Endothelial cell of umbilical vein (primary cell): ENCODE measurements at regions not wholly inside any gene's neighbourhood (a gene's known extent, or its start where the extent isn't known, plus 50 kb on each side); places are given as distances from the start of the nearest gene placed in this dataset.
A peak's percentile ranks its signal among the peaks of the same experiment; 100 is the strongest.

Source experiments
- BruUV-seq: library from RNA; stranded (reverse); fragments of 400-500 nt; replicated peaks from 2 replicates; lab custom pipeline; 2021; lab: Mats Ljungman, UMichigan
- CTCF ChIA-PET: fragments of 300-600, 350-600 bp; sonication (Branson Sonifier 250); formaldehyde crosslinking; loops from one replicate; lab custom pipeline; 2021; ENCODE audit warnings: antibody characterized with exemption, inconsistent platforms; lab: Charles Lee
- POLR2A ChIA-PET: fragments of 300-600, 350-600 bp; sonication (Branson Sonifier 250); formaldehyde crosslinking; loops from one replicate; lab custom pipeline; 2021; ENCODE audit warnings: antibody characterized with exemption, inconsistent platforms; lab: Charles Lee
- DNase-seq: peaks from one replicate; pipeline ENCODE4 v3.0.0-alpha.2; 2011; ENCODE audit warnings: low read depth, low spot score
- FAIRE-seq: peaks from 2 replicates; lab custom pipeline; 2011; peaks lifted over from hg19 to GRCh38; lab: Jason Lieb, UNC
- H2AFZ ChIP-seq: 2 replicates; pipeline ENCODE4 v1.6.0; 2012; ENCODE audit warnings: low read depth, low read length, control low read depth, inconsistent platforms
- H3K27ac ChIP-seq: 2 replicates; pipeline ENCODE4 v1.5.1; 2011; ENCODE audit warnings: low read depth, mild to moderate bottlenecking, control low read depth, low read length, moderate library complexity; ENCODE audit not compliant: insufficient read depth
- H3K27me3 ChIP-seq, 2 experiments: 2 replicates each; pipeline versions ENCODE4 v1.6.0 to v1.6.1; 2011; ENCODE audit warnings: low read length in 2 of 2, mixed read lengths in 1 of 2; ENCODE audit not compliant: control insufficient read depth in 2 of 2, insufficient read depth in 2 of 2
- H3K36me3 ChIP-seq, 2 experiments: 2 replicates in 1 of 2; 3 replicates in 1 of 2; pipeline ENCODE4 v1.5.1; 2011; ENCODE audit warnings: low read length in 2 of 2, mild to moderate bottlenecking in 1 of 2, moderate library complexity in 1 of 2; ENCODE audit not compliant: control insufficient read depth in 2 of 2, insufficient read depth in 2 of 2; ENCODE audit errors: extremely low read depth in 1 of 2
- H3K4me1 ChIP-seq: 3 replicates; pipeline ENCODE4 v1.5.1; 2011; ENCODE audit warnings: mild to moderate bottlenecking, low read length; ENCODE audit not compliant: control insufficient read depth, insufficient read depth; ENCODE audit errors: extremely low read depth
- H3K4me2 ChIP-seq: 2 replicates; pipeline ENCODE4 v1.6.1; 2011; ENCODE audit warnings: low read length, control low read depth, mixed read lengths; ENCODE audit not compliant: insufficient read depth
- H3K4me3 ChIP-seq, 3 experiments: fragments of 200-600 bp in 1 of 3; sonication (generic), shearing (Covaris generic) in 1 of 3; replicated peaks in 1 of 3; 2 replicates each; pipeline ENCODE4 v1.5.1; 2011 to 2016; ENCODE audit warnings: control low read depth in 3 of 3, low read length in 3 of 3, mild to moderate bottlenecking in 2 of 3, inconsistent platforms in 1 of 3, low read depth in 1 of 3, moderate library complexity in 1 of 3; ENCODE audit not compliant: insufficient read depth in 1 of 3
- H3K79me2 ChIP-seq: 2 replicates; pipeline ENCODE4 v1.6.0; 2012; ENCODE audit warnings: low read length, inconsistent platforms; ENCODE audit not compliant: control insufficient read depth, insufficient read depth
- H3K9ac ChIP-seq: replicated peaks from 2 replicates; pipeline ENCODE3; 2011; ENCODE audit warnings: low read length, control low read depth; ENCODE audit not compliant: insufficient read depth; ENCODE audit errors: extremely low read depth
- H3K9me1 ChIP-seq: replicated peaks from 3 replicates; pipeline ENCODE4 v1.6.0; 2011; ENCODE audit warnings: mild to moderate bottlenecking, low read length; ENCODE audit not compliant: control insufficient read depth, insufficient read depth; ENCODE audit errors: extremely low read depth
- H3K9me3 ChIP-seq: replicated peaks from 2 replicates; pipeline ENCODE4 v1.5.1; 2012; ENCODE audit warnings: low read length, inconsistent platforms; ENCODE audit not compliant: control insufficient read depth, insufficient read depth
- H4K20me1 ChIP-seq: replicated peaks from 2 replicates; pipeline ENCODE3; 2011; ENCODE audit warnings: mild to moderate bottlenecking, low read length; ENCODE audit not compliant: control insufficient read depth, insufficient read depth; ENCODE audit errors: extremely low read depth
- CTCF ChIP-seq, 2 donors: IDR thresholded peaks; 1 replicate in 1 of 2; 2 replicates in 1 of 2; pipeline ENCODE4 v1.5.1; 2011; ENCODE audit warnings: low read length in 2 of 2, mild to moderate bottlenecking in 2 of 2, moderate library complexity in 2 of 2, control low read depth in 1 of 2, inconsistent platforms in 1 of 2, low read depth in 1 of 2; ENCODE audit not compliant: insufficient read depth in 1 of 2; ENCODE audit errors: extremely low read depth in 1 of 2
- EZH2 ChIP-seq: IDR thresholded peaks from 2 replicates; pipeline ENCODE4 v1.6.1; 2012; ENCODE audit warnings: borderline replicate concordance, low read depth, mild to moderate bottlenecking, moderate library complexity, low read length, inconsistent platforms; ENCODE audit not compliant: severe bottlenecking
- FOS ChIP-seq: IDR thresholded peaks from 2 replicates; pipeline ENCODE4 v1.6.1; 2011; ENCODE audit warnings: mild to moderate bottlenecking, low read length, moderate library complexity, borderline replicate concordance; ENCODE audit not compliant: insufficient read depth
- GATA2 ChIP-seq: IDR thresholded peaks from 2 replicates; pipeline ENCODE4 v1.7.0; 2011; ENCODE audit warnings: low read depth, mild to moderate bottlenecking, moderate library complexity, mixed read lengths, low read length; ENCODE audit not compliant: insufficient read length, insufficient read depth
- JUN ChIP-seq: IDR thresholded peaks from 2 replicates; pipeline ENCODE4 v1.6.1; 2011; ENCODE audit warnings: borderline replicate concordance, low read depth; ENCODE audit not compliant: insufficient read length, insufficient read depth
- MAX ChIP-seq: IDR thresholded peaks from 2 replicates; pipeline ENCODE4 v1.6.1; 2011; ENCODE audit not compliant: insufficient read depth, insufficient read length
- MYC ChIP-seq: IDR thresholded peaks from one replicate; pipeline ENCODE4 v1.6.1; 2011; ENCODE audit warnings: mild to moderate bottlenecking, low read depth, low read length
- POLR2A ChIP-seq: IDR thresholded peaks from 2 replicates; pipeline ENCODE4 v1.6.1; 2012; ENCODE audit warnings: low read depth, mild to moderate bottlenecking, control low read depth, low read length
- POLR2AphosphoS5 ChIP-seq: IDR thresholded peaks from 2 replicates; pipeline ENCODE4 v1.6.1; 2012; ENCODE audit warnings: low read depth, mild to moderate bottlenecking, control low read depth, low read length, moderate library complexity; ENCODE audit not compliant: insufficient read depth
- dilution Hi-C: fragments of 300-500 bp; cut with MboI; formaldehyde crosslinking; loops from one replicate; pipeline ENCODE4 v1.15.0; 2019; ENCODE audit warnings: low sequenced_read_pairs; ENCODE audit not compliant: extremely low pct_ligation_motif_present
- intact Hi-C: fragments of 100-400 bp; cut with micrococcal nuclease; formaldehyde crosslinking; loops from one replicate; pipeline ENCODE4 v1.10.0; 2022

- no peaks in the 10 kb centered on the region for H3K9me3 ChIP-seq
- no peak overlapping the region for H2AFZ ChIP-seq
- H3K9ac ChIP-seq, result no peak overlapping the region
- no peak overlapping the region for H3K4me2 ChIP-seq
- POLR2A ChIA-PET, result no interaction called here
- H3K79me2 ChIP-seq, result no peaks in the 10 kb centered on the region
- no peak for TF ChIP-seq JUN
- TF ChIP-seq CTCF (IDR thresholded peaks at IDR 0.05; ENCODE audit: extremely low read depth in 1 of 2, insufficient read depth in 1 of 2, low read depth in 1 of 2, low read length in 2 of 2), result peak in 1 of 2 donors; percentile 3
- H4K20me1 ChIP-seq, result no peaks in the 10 kb centered on the region
- H3K27me3 ChIP-seq, result no peaks in the 10 kb centered on the region
- DNase-seq, result no peak
- BruUV-seq, result no TSS peak
- H3K4me3 ChIP-seq, result no peak overlapping the region
- no peak for FAIRE-seq
- no peak overlapping the region for H3K27ac ChIP-seq
- H3K36me3 ChIP-seq, result no peaks in the 10 kb centered on the region
- CTCF ChIA-PET, result interaction anchor here (0.6 kb wide), 1 partner anchor 1619 kb away, joined by 3 read pairs; no protein-coding TSS in a partner anchor
- intact Hi-C loops (no loop called here), dilution Hi-C loops (no loop called here)
- no peaks in the 10 kb centered on the region for H3K4me1 ChIP-seq
- H3K9me1 ChIP-seq, result no peaks in the 10 kb centered on the region
These were observed 205.4 kb upstream of the ITGA1 start for GRCh38 chr5:52582313-52582712.

- Histone ChIP-seq H3K79me2 (no peaks in the 10 kb centered on the region), H3K4me3 (no peak overlapping the region), H3K27ac (no peak overlapping the region), H3K9me3 (no peaks in the 10 kb centered on the region), H2AFZ (no peak overlapping the region), H3K4me2 (no peak overlapping the region), H3K9ac (no peak overlapping the region), H4K20me1 (no peaks in the 10 kb centered on the region), H3K4me1 (no peaks in the 10 kb centered on the region), H3K27me3 (no peaks in the 10 kb centered on the region), H3K9me1 (no peaks in the 10 kb centered on the region), H3K36me3 (no peaks in the 10 kb centered on the region)
- dilution Hi-C loops (no loop called here), intact Hi-C loops (no loop called here)
- no TSS peak for BruUV-seq
- ChIA-PET CTCF (no interaction called here), POLR2A (no interaction called here)
- no peak for DNase-seq
- TF ChIP-seq GATA2 (no peak), EZH2 (no peak), FOS (no peak), JUN (no peak), MYC (no peak), CTCF (IDR thresholded peaks at IDR 0.05; ENCODE audit: extremely low read depth in 1 of 2, insufficient read depth in 1 of 2, low read depth in 1 of 2, low read length in 2 of 2) (no peak), POLR2AphosphoS5 (no peak), POLR2A (no peak), MAX (no peak)
- FAIRE-seq, result no peak
These were observed 200.6 kb upstream of the ITGA1 start for GRCh38 chr5:52587131-52587530.
